SHP77 treated with DMSO at 0.1 percent for 48 hours (cell line): ENCODE measurements at regions not wholly inside any gene's neighbourhood (a gene's known extent, or its start where the extent isn't known, plus 50 kb on each side); places are given as distances from the start of the nearest gene placed in this dataset.
"Not testable (repeated sequence)": the region's sequence is repeated elsewhere in the genome, so short reads cannot be mapped to it uniquely, and the experiment has no call there.

Experiments
- DNase-seq: peaks from one replicate; lab custom pipeline; 2025; lab: John Stamatoyannopoulos, UW

DNA sequence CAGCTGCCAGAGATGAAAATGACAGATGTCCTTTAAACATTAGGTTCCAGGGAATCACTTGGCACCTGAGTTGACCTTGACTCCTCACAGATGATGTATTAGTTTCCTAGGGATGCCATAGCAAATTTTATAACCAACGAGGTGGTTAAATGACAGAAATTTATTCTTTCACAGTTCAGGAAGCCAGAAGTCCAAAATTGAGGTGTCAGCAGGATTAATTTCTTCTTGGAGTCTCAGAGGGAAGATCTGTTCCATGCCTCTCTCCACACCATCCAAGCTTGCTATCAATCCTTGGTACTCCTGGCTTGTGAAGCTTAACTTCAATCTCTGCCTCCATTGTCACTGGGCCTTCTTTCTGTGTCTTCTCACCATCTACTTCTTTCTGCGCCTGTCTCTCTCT lies 249.7 kb upstream of the BTG1 start:
- DNase-seq: no peak

DNA sequence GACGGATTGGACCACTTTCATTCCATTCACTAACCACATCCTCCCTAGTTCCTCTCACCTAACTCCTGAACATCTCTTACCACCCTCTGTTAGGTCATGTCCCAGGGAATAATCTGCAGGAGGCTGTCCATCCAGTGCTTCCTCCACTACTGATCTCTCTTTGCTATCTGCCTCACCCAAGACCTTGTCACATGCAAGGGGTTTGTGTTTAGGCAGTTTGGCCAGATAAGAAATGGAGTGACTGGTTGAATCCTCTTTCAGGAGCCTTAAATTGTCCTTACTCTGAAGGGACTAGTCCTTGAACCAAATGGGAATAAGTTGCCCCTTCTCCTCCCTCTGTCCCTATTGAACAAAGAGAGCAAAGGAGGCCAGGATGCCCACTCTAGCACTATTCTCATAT lies 249.2 kb upstream of the BTG1 start:
- no peak for DNase-seq

DNA sequence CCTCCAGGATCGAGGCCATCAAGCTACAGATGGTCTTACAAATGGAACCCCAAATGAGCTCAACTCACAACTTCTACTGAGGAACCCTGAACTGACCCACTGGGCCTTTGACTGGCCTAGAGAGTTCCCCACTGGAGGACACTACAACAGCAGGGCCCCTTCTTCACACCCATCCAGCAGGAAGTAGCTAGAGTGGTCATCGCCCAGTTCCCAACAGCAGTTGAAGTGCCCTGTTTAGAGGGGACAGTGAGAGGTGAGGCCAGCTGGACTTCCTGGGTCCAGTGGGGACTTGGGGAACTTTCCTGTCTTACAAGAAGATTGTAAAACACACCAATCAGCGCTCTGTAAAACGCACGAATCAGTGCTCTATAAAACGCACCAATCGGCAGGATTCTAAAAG lies 247.9 kb upstream of the BTG1 start:
- DNase-seq: no peak

DNA sequence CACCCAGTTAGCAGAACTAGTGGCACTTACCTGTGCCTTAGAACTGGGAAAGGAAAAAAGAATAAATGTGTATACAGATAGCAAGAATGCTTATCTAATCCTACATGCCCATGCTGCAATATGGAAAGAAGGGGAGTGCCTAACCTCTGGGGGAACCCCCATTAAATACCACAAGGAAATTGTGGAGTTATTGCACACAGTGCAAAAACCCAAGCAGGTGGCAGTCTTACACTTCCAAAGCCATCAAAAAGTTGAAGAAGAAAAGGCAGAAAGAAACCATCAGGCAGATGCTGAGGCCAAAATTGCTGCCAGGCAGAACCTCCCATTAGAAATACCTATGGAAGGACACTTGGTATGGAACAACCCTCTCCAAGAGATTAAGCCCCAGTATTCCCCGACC lies 246.1 kb upstream of the BTG1 start:
- not testable (repeated sequence) for DNase-seq

DNA sequence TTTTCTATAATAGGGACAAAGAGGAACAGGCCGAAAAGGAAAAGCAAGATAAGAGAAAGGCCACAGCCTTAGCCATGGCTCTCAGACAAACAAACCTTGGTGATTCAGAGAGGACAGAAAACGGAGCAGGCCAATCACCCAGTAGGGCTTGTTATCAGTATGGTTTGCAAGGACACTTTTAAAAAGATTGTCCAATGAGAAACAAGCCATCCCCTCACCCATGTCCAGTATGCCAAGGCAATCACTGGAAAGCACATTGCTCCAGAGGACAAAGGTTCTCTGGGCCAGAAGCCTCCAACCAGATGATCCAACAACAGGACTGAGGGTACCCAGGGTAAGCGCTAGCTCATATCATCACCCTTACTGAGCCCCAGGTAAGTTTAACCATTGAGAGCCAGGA lies 243.8 kb upstream of the BTG1 start:
- DNase-seq: no peak

DNA sequence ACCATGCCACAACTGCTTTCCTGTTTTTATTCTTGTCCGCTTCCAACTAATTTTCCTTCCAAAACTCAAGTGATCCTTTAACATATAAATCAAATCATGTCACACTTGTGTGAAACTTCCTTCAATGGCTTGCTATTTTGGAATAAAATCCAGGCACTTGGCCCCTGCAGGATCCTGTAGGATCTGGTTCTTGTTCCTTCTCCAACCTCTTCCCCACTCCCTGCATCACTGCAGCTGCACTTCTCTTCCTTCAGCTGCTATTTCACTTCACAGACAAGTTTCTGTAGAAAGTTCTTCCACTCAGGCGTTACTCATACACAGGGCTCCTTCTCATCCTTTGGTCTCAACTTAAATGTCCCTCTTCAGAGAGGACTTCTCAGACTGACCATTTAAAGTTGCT lies 239.7 kb upstream of the BTG1 start:
- DNase-seq: no peak

DNA sequence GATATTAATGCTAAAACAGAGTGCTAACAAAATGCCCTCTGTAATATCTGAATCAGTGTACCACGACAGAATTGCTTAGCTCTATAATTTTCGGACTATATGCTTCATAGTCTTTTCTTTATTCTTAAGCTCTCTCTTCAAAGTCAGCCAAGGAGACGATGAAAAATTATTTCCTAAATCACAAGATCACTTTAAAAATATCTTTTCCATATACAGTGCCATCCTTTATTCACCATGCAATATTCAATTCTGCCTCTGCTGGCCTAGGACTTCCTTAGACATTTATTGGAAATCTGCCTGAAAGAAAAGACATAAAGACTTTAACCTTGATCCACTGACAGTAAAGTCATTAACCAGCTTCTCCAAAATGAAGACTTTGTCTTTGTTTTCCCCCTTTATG lies 238.9 kb upstream of the BTG1 start:
- DNase-seq: no peak

DNA sequence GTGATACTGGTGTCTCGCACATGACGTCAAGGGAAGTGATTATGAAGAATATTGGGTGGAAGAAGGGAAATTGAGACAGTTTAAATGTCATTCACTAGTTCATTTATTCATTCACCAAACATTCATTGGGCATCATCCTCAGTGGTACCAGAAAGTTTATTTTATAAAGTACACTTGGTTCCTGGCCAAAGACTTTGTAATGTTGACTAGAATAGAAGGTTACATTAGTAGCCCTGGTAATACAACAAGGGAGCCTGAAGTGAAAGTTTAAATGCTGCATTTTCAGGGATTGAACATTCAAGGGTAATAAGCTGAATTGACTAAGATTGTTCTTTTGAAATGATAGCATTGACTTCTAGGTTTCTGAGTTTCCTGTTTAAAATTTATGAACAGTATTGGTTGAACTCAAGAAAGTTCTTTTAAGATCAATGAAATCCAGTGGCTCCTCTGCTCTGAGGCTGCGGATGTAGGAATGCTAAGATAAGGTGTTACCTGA lies 236.8 kb upstream of the BTG1 start:
- DNase-seq: no peak

DNA sequence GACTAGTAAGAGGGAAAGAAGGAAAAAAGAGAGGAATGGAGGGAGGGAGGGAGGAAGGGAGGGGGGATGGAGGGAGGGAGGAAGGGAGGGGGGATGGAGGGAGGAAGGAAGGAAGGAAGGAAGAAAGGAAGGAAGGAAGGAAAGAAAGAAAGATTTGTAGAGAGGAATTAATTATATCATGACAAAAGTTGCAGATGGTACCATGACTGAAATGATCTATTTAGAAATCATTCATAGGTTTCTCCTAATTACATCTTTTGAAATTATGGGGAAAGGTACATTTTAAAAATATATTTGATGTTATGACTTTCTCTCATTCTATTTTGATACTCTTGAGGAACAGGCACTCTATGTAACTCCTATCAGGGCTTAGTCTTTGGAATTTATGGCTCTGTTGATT lies 236.2 kb upstream of the BTG1 start:
- no peak for DNase-seq

DNA sequence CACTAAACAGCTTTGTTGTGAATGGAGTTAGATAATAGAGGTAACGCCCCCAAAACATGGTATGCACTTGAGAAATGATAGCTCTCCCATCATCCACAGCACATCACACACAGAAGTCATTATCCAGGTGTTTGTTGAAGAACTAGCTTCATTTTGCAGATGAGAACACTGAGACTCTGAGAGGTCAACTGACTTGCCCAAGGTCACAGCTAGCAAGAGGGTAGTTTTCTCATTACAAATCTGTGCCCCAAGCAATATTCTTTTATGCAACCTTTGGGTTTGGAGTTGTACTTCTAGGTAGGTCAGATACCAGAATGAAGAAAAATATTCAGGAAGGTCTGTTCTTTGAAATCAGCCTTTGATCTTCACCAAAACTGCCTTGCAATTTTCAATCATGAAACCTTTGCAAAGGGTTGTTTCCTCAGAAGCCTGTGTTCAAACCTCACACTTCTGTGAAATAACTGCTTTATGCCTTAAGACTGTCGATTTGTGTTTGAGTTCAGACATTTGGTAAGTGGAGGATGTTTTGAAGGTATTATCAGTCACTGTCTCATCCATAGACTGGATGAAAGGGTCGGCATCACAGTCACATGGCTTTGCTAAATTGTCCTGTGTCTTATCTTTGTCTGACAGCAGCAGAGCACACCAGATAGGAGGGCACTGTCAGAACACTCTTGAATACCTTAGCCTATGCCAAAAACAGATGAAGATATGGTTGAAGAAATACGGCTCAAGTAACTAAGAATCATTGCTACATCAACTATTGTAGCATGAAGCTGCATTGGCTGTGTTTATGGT lies 233.2 kb upstream of the BTG1 start:
- DNase-seq: no peak

DNA sequence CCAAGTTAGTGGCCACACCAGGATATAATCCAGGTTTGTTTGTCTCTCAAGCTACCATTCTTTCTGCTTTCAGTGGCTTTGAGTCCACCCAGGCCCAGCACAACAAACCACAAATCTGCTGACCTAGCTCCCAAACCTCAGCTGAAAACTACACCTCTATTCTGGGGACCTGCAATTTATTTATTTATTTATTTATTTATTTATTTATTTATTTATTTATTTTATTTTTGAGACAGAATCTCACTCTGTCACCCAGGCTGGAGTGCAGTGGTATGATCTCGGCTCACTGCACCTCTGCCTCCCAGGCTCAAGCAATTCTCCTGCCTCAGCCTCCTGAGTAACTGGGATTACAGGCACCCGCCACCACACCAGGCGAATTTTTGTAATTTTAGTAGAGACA lies 229.9 kb upstream of the BTG1 start:
- not testable (repeated sequence) for DNase-seq

DNA sequence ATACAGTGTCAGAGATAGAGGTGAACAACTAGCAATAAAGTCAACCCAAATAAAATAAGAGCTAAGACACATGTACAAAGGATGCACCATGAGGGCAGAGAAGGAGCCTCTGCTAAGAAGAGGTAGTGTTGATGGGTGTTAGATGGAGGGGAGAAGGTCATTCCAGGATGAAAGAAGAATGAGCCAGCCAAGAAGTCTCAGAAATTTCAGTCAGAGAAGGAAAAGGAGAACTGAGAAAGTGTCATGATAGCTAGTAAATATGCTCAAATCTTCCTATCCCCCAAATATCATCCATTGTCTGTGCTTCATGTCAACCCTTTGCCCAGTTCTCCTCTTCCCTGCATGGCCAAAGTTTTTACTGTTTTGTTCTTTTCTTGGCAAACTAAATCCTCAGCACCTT lies 225.2 kb upstream of the BTG1 start:
- no peak for DNase-seq

DNA sequence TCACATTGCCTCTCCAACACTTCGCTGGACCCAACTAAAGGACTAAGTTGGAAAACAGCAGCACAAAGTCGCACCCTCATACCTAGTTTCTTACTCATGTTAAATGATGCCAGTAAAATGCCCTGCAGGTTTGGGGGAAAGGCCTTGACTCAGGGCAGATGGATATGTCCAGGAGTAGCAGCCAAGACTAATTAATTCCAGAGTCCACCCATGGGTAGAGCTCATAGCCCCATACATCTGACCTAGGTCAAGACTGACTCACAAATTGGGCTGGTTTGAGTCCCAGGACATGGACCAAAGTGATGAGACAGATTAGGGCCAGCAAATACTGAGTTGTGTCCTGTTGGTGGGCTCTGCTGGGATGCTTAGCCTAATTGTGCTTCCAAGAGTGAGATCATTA lies 224.0 kb upstream of the BTG1 start:
- no peak for DNase-seq

DNA sequence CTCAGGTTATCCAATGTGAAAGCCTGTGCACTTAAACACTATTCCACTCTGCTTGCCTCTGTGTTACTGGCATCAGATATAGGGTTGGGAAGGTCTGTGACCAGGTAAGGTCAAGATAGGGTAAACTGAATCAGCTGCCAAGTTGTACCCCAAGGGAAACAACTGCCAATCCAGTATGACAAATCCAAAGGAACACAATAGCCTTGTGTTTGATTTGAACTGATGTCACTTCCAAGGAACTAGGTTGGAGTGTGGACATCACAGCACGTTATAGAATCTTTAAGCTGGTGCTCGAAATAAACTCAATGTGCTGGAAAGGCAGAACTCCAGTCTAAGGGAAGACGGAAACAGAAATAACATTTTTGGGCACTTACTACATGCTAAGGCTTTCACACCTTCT lies 223.4 kb upstream of the BTG1 start:
- DNase-seq: no peak

DNA sequence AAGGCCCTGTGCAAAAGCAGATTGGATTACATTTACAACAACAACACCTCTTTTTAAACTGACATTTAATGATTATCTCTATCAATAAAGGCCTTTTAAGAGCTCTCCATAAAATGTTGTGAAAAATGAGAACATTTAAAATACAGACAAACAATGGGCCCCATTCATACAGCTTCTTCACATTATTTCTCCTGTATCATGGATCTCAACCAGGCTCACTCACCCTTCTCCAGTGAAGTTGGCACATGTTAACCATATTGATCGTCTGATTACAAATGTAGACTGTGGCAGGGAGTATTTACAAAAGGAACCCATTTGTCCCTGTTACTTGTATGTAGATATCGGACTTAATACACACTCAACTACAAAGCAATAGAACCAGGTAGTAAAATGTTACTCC lies 220.2 kb upstream of the BTG1 start:
- DNase-seq: no peak

DNA sequence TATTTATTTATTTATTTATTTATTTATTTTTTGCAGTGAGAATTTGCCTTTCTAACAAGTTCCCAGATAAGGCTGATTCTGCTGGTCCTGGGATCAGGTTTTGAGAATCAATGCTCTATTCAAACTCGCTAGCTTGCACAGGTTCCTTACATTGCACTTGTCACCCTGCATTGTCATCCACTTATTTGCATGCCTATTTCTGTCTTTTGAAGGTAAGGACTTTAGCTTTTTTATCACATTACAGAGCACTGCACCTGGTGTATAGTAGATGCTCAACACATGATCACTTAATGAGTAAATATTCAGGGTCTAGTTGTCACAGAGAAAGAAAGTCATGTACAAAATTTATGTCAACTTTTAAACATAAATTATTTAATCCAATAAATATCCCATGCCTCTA lies 219.7 kb upstream of the BTG1 start:
- no peak for DNase-seq

DNA sequence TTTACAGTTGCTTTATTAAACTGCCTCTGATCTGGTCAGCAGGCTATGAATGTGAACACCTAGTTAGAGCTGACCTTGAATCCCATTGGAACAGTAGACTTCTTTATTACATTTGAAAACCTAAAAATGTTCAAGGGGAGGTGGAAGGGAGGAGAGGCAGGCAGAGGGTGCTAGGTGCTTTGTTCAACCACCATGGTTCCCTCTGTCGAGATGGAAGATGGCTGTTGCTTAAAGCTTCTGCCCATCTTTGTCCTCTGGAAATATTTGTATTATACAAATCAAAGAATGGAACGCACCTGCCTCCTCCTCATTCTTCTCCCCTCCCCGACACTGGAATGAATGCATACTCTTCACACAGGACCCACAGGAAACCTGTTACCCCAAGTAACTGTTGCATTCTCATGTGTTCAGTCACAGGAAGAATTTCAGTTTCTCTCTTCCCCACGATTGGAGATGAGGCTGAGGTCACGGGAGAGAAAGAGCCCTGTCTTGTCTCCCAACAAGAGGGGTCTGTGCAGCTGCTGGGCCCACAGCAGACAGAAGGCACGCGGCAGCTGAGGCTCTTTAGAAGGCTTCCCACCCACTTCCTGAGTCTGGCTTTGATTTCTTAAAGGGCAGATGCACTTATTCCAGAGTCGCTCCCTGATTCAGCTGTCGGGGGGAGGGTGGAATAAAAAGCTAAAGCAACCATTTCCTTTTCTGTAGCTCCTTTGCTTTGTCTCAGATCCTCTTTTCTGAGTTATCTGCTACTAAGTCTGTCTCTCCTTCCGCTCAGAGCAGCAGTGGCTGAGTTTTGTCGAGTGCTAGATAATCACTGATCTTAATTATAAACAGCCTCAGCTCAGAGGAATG lies 217.9 kb upstream of the BTG1 start:
- no peak for DNase-seq

DNA sequence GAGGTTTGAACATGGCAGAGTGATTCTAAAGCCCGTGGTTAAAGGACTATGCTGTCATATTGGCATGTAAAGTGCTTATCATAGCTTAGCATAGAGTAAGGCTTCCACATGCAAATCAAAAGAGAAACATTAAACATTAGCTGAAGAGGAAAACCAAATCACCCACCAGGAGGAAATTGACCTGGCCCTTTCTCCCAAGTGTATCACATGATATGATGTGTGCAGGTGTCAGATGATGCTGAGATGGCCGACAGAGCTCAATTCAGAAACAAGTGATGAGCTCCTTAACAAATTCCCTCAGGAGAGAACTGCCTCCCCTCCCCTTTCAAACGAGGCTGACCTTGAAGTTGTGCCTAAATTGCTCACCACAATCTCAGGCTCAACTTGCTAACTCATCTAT lies 217.1 kb upstream of the BTG1 start:
- DNase-seq: no peak

DNA sequence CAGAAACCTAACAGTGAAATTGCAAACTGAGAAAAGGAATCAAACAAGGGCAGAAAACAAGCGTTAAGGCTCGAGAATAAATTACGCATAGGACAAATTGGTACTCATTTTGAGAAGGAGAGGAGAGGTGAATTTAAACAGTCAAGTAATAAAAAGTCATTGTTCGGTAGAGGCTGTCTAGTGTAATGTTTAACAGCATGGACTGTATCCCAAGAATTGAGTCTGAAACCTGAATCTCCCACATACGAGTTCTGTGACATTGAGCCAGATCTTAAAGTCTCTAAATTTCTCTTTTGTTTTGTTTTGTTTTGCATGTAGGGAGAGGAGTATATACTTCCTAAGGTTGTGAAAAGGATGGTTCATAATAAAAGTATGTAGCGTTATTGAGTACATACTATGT lies 216.5 kb upstream of the BTG1 start:
- DNase-seq: no peak

DNA sequence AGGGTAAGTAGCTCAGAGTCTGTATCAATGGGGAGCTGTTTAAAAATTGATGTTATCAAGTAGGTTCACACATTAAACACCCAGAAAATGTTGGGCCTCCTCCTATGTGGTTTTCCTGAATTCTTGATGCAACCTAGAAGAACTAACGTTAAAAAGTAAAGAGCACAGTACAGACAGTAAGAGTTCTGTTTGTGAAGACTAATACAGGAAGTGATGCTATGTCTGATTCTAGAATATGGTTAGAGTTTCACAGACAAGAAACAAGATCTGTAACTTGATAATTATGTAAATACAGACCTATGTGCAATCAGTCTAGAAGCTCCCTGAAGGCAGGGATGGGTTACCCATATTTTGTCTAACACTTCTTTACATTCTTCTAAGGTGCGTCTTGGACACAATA lies 214.9 kb upstream of the BTG1 start:
- DNase-seq: no peak

DNA sequence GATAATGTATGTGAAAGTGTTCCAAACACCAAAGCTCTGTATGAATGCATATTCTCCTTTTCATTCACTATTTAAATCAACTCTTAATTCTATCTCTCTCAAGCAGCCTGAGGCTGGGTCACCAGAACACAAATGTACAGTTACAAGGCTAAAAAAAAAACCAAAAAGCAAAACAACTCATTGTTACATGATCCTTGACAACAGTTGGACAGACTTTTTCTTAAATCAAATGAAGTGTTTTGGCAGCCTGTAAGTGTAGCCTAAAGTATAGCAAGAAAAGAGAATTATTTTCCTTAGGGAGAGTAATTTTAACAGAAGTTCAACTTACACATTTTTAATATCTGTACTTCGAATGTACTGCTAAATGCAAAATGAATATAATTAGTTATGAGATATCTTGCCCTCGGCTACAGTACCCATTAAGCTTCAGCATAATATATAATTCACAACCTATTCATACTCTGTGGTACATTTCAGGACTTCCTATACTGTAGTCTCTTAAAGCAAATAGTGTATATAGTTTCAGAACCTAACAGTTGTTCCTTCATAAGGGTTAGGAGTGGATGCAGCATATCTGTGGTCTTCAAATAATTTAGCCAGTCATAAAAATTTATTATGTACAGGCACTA lies 214.0 kb upstream of the BTG1 start:
- no peak for DNase-seq

DNA sequence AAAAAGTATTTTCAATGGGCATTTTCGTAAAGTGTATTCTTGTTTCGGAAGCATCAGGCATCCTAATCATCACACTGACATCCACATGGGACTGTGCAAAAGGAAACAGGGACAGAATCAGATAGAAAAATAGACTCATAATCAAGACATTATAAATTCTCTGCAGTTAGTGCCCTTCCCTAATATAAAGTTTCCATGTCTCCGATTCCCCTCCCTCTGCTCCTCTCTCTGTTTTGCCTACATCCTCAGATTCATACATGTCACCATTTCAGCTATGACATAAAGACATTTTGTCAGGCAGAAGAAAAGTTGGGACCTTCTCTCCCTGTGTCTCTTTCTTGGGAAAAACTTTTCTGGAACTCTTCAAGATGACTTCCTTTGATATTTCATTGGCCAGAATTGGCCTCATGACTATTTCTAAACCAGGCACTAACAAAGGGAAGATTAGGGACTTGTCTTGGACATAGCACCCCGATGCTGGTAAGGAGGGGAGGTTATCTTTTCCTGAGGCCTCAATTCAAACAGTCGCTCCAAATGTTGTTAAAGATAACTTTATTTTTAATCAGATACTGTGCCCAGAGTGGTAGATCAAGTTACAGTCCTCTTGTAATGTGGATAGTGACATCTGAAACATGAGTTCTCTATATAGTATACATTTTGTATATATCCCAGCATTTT lies 212.1 kb upstream of the BTG1 start:
- no peak for DNase-seq
